IPS DF 19.7 (cell line): ENCODE measurements at regions not wholly inside any gene's neighbourhood (a gene's known extent, or its start where the extent isn't known, plus 50 kb on each side); places are given as distances from the start of the nearest gene placed in this dataset.
"Not testable (repeated sequence)": the region's sequence is repeated elsewhere in the genome, so short reads cannot be mapped to it uniquely, and the experiment has no call there.

Source experiments
- DNase-seq: peaks from one replicate; pipeline ENCODE4 v3.0.0-alpha.2; 2013; ENCODE audit warnings: low read depth, low spot score

DNA sequence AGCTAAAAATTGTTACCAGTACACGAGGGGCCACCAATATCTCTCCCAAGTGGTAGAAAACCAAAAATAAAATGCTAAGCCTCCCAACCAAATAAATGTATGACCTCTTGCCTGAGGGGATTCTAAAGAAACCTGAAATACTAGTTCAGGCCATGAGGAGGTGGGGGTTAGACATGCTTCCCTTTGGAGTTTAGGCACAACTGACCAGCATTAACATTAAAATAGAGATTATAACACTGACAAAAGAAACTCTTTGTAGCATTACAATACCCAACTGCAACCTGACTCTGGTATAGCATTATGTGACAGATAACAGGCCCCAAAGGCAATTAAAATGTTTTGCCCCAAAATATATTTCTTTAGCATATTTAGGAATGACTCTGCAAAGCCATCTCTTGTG, 637.6 kb upstream of the PCDH11Y start:
- not testable (repeated sequence) for DNase-seq

DNA sequence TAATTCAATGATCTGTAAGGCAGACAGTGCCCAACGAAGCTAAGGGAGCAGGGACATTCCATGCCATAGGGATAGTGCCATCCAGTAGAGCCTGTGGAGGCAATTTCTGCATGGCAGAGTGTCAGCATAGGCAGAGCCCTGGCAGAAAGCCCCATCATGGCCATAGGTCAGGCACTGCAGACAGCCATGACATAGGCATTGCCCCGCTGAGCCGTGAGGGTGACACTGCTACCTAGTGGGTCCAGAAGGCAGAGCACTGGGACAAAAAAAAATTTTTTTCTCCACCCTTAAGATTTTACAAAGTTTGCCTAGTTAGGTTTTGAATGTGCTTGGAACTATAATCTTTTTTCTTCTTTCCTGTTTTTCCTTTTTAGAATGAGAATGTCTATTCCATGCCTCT, 596.3 kb upstream of the PCDH11Y start:
- DNase-seq: peak; percentile 0
